AG09319 (cell line): ENCODE measurements at regions not wholly inside any gene's neighbourhood (a gene's known extent, or its start where the extent isn't known, plus 50 kb on each side); places are given as distances from the start of the nearest gene placed in this dataset.

Experiments used
- DNase-seq: peaks from one replicate; pipeline ENCODE4 v3.0.0-alpha.2; 2010; ENCODE audit warnings: low read depth; ENCODE audit errors: extremely low read depth
- CTCF ChIP-seq: IDR thresholded peaks from 2 replicates; pipeline ENCODE4 v1.5.1; 2011; ENCODE audit warnings: low read depth, mild to moderate bottlenecking, inconsistent platforms, low read length, moderate library complexity

- DNase-seq, result no peak
- no peak for TF ChIP-seq CTCF
These were observed 371.2 kb upstream of the THBS1 start for GRCh38 chr15:39209548-39210211.

- no peak for DNase-seq
- TF ChIP-seq CTCF, result no peak
These were observed 369.5 kb upstream of the THBS1 start for GRCh38 chr15:39211108-39211979.

GRCh38 chr15:39213385-39213840, 367.5 kb upstream of the THBS1 start:
- DNase-seq, result no peak

GRCh38 chr15:39215015-39215414, 365.9 kb upstream of the THBS1 start:
- DNase-seq, result no peak
- no peak for TF ChIP-seq CTCF

More at GRCh38 chr15:39213385-39213840, 367.5 kb upstream of the THBS1 start:
- no peak for TF ChIP-seq CTCF

GRCh38 chr15:39216816-39217215, 364.1 kb upstream of the THBS1 start:
- no peak for TF ChIP-seq CTCF
- no peak for DNase-seq

GRCh38 chr15:39219608-39220007, 361.3 kb upstream of the THBS1 start:
- TF ChIP-seq CTCF, result no peak
- no peak for DNase-seq
